HG02798 (cell line): ENCODE measurements at regions not wholly inside any gene's neighbourhood (a gene's known extent, or its start where the extent isn't known, plus 50 kb on each side); places are given as distances from the start of the nearest gene placed in this dataset.
"Not testable (repeated sequence)": the region's sequence is repeated elsewhere in the genome, so short reads cannot be mapped to it uniquely, and the experiment has no call there.

Source experiments
- ATAC-seq: cut with Tn5 transposase; IDR thresholded peaks from one replicate; pipeline ENCODE4 v1.9.1; 2021; ENCODE audit warnings: mild to moderate bottlenecking; ENCODE audit not compliant: unreplicated experiment, poor library complexity

DNA sequence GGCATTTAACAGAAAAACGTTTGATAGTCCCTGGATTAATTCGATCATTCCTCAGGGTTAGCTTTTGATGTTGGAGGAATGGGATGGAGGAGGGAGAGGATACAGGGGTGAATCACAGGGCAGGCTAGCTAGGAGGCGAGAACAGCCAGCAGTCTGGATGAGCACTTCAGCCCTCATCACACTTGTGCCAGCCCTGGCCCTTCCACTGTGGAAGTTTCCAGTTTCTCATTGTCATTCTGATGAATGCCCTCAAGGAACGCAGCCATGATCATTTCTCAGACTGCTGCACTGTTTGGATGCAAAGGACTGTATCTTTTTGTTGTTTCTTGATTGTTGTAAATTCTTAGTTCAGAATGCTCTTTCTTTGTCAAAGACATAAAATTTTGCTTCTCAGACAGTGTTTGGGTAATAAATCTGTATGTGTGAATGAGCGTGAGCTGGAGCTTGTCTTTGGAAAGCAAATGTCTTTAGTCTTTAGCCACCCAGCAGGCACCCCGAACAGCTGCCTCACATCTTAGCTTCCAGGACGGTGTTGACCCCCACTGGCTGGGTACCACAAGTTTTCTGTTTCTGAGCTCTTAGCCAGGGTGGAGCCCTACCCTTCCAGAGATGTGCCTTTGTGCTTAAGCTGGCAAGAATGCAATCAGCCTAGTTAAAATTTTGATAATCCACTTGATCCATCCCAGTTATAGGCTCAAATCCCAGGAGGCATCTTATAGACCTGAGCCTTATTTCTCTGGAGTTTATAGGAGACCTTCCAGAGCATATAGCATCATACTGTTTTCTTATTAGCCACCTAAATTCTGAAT, 121.1 kb downstream of the PDCD6IP start:
- ATAC-seq: no peak

GRCh38 chr3:33920511-33920910, 122.1 kb downstream of the PDCD6IP start:
- no peak for ATAC-seq

DNA sequence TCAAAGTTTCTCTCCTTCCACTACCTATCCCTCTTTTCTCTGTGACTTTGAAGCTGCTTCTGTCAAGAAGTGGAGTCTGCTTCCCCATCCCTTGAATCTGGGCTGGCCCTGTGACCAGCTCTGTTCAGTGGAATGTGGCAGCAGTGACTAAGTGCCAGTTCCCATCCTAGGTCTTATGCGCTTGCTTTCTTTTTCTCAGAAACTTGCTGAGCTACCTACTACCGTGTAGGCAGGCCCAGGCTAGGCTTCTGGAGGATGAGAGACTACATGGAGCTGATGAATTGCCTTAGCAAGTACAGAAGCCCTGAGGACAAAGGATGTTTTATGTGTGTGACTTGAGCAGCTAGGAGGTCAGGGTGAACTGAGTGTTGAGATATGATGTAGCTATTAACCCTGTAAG, 123.2 kb downstream of the PDCD6IP start:
- ATAC-seq: no peak

GRCh38 chr3:33926998-33927605, 128.7 kb downstream of the PDCD6IP start:
- ATAC-seq: no peak

- no peak for ATAC-seq
Measured at GRCh38 chr3:33929813-33930212, 131.4 kb downstream of the PDCD6IP start.

DNA sequence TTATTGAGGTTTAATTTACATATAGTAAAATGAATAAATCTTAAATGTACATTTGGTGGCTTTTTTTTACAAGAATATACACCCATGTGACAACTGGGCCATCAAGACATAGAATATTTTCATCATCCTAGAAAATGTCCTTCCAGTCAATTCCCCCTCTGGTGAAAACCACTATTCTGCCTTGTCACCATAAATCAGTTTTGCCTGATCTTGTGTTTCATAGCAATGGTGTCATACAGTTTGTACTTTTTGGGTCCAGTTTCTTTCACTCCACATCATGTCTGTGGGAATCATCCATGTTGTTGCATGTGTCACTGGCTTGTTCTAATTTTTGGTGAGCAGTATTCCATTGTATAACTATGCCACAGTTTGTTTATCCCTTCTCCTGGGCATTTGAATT, 133.1 kb downstream of the PDCD6IP start:
- ATAC-seq: no peak

- no peak for ATAC-seq
Measured at GRCh38 chr3:33932010-33932764, 133.8 kb downstream of the PDCD6IP start.

DNA sequence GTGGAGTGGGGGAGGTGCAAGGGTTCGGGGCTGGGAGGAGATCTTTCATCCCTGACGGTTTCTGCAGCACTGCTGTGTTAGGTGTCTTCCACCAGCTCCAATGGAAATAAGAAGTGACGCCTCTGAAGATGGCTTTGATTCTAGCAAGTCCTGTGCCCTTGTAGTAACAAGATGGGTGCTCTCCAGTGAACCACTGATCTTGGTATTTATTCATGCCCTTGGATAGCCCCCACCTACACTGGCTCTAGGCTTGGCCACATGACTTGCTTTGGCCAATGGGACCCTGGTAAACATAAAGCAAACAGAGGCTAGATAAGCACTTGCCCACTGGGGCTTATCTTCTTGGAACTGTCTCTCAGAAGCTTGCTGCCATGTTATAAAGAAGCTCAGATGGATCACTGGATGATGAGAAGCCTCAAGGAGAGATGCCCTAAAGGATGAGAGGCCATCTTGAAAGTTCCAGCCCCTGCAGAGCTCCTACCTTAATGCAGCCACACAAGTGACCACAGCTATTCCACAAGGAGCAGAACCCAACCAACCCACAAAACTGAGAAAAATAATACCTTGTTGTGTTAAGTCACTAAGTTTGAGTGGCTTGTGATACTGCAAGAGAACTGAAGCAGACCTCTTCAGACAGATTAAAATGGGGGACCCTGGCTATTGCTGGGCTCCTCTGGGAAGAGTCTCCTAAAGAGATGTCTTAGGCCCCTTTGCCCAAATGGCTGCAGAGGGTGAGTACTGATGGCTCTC, 137.9 kb downstream of the PDCD6IP start:
- no peak for ATAC-seq

DNA sequence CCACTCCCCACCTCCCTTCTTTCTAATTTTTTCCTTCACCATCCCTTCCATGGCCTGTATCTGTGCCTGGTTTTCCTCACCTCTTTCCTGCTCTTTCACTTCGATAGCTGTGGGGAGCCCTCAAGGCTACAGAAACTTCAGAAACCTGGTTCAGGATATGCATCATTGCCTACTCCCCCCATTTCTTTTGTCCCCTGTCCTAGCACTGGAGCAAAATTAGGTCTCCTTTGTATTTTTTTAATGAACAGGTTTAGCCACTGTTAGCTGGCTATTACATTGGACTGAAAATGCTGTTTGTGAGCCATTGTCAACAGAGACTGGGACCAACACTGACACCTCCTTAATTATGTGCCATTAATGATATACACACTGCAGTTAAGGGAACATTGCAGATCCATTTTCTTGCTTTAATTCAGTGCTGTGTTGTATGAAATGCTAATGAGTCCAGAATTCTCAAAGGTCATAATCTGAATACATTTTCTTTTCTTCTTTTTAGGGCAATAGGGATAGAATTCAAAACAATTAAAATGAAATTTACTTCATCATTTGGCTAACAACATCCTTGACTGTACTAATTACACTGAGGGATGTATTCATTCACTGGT, 138.6 kb downstream of the PDCD6IP start:
- no peak for ATAC-seq

- no peak for ATAC-seq
Measured at GRCh38 chr3:33937628-33938027, 139.2 kb downstream of the PDCD6IP start.

DNA sequence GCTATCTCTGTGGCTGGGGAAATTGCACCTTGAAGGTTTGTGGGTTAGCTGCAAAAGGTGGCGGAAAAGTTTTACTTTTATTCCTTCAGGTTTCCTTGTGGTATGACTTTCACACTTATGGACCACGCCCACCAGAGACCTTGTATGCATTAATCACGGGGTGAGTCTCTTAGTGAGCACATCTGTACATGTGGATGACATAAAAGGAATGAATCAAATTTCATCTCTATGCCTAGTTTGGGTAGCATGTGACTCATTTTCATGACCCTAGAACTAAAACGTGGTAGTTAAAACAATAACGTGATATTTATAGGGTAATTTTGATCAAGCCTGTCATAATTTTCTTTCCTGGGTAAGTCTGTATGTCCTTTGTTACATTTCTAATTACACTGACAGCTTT, 141.7 kb downstream of the PDCD6IP start:
- no peak for ATAC-seq

GRCh38 chr3:33940736-33941135, 142.3 kb downstream of the PDCD6IP start:
- ATAC-seq: no peak

DNA sequence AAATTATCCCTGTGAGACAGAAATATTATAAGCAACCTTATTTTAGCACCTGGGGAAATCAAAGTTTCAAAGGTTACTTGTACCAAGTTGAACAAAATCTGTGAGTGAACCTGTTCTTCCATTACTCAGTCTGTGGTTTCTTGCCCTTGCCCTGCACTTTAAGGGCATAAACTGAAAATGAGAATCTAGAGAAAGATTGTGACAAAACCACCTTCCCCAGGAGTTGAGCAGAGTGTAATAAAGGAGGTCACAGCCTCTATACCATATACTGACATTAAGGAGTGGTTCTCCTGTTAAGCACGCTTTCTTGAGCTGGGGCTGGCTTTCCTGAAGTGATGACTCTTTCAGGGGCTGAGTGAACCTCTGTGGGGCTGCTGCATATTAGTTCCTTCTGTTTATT, 143.4 kb downstream of the PDCD6IP start:
- ATAC-seq: peak; percentile 78

GRCh38 chr3:33942483-33943150, 144.2 kb downstream of the PDCD6IP start:
- ATAC-seq: peak; percentile 29

- no peak for ATAC-seq
Measured at GRCh38 chr3:33943277-33943676, 144.8 kb downstream of the PDCD6IP start.

DNA sequence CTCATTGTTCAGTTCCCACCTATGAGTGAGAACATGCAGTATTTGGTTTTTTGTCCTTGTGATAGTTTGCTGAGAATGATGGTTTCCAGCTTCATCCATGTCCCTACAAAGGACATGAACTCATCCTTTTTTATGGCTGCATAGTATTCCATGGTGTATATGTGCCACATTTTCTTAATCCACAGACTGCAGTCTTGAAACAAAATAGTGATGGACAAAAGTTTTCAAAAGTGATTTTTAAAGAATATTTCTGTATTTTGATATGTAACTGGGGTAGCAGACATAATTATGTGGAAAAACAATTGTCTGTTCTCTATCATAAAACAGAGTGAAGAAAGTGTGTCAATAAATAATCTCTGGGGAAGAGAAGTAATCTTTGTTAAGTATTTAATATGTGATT, 148.2 kb downstream of the PDCD6IP start:
- ATAC-seq: not testable (repeated sequence)

- no peak for ATAC-seq
Measured at GRCh38 chr3:33947272-33948195, 149.1 kb downstream of the PDCD6IP start.

DNA sequence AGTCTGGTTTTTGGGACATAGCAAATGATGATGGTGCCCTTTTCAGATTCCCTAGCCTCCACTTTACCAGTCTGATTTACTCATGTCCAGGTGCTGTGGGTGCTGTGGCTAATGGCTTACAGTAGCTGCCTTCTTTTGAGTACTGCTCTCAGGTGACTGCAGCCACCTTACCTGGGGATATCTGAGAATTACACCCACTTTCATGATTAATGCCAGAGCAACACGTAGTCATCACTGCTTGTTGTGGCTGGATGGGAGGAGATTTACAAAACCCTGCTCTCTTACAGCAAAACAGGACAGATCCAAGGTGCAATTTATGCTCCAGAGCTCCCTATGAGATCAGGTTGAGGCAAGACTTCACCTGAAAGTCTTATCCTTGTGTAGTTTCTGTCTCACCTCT, 150.6 kb downstream of the PDCD6IP start:
- no peak for ATAC-seq

DNA sequence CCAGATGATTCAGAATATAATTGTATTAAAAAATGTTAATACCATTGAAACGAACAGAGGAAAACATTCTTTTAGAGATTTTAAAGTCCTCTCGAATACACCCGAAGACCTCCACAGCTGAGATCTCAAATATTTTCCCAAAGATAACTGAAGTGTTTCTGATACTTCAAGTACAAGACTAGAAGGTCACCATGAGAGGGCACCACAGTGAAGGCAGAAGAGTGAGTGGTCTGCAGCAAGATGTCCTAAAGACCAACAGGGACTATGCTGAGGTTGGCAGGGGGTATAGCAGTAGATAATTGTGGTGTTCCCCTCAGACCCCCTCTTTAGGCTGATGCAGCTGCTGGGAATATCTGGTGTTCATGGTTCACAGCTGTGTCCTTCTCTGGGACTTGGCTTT, 156.5 kb downstream of the PDCD6IP start:
- ATAC-seq: no peak
